NAMALWA (cell line): ENCODE measurements at regions not wholly inside any gene's neighbourhood (a gene's known extent, or its start where the extent isn't known, plus 50 kb on each side); places are given as distances from the start of the nearest gene placed in this dataset.

Experiments
- DNase-seq: peaks from one replicate; pipeline ENCODE4 v3.0.0-alpha.2; 2015; ENCODE audit warnings: low spot score

DNA sequence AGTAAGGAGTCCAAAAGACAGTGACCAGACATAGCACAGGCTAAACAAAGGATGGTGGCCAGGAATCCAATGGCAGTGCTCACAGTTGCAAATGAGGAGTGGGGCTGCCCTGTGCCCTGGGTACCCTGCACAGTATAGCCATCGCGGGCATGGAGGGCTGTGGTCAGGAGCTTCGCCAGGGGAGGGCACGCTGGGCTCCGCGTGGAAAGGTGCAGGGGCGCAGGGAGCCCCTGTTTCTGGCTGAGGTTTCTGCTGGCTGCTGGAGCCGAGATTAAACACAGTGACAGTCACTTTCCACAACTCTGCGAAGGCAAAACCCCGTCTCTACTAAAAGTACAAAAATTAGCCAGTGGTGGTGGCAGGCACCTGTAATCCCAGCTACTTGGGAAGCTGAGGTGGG, 194.7 kb downstream of the GALR1 start:
- DNase-seq: no peak

DNA sequence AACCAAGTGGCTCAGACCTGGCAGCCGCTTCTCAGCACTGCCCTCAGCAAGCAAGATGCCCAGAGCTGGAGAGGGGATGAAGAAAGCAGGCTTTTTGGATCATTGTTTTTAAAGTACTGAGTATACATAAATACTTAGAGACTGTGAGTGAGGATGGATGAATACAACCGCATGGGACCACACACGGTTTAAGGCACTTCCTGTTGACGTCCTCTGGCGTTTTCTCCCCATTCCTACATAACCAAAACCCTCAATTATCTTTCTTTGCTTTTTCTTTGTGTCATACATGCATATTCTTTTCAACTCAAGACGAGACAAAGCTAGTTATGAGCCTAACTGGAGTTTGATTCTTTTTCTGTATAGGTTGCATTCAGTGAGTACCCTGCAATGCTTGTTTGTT, 198.4 kb downstream of the GALR1 start:
- DNase-seq: no peak

DNA sequence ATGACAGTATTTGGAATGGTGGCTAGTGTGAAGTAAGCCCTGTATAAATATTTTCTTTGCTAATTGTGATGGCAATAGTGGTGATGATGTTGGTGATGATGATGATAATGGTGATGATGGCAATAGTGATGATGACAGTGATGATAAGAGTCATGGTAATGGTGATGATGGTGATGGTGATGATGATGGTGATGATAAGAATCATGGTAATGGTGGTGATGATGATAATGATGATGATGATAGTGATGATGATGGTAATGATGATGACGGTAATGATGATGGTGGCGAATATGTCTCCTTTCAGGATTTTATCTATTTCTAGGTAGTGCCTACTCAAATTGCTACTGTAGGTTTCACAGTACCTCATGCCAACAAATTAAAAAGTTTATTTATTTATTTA, 205.4 kb downstream of the GALR1 start:
- no peak for DNase-seq

DNA sequence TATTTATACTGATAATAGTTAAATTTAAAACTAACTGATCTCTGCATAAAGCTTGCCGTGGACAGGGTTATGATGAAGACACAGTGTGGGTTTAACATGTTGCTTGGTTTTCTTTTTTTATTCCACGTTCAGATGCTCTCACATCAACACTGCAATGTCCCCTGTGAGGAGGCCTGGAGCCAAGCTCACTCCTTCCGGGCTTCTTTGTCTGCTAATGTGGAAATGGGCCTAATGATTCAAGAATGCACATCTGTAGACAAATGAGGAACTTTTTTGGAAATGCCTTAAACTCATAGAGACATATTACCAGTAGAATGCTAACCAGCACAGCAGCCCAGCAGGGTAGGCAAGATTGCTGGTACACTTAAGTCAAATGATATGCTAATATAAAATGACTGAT, 208.0 kb downstream of the GALR1 start:
- DNase-seq: no peak

DNA sequence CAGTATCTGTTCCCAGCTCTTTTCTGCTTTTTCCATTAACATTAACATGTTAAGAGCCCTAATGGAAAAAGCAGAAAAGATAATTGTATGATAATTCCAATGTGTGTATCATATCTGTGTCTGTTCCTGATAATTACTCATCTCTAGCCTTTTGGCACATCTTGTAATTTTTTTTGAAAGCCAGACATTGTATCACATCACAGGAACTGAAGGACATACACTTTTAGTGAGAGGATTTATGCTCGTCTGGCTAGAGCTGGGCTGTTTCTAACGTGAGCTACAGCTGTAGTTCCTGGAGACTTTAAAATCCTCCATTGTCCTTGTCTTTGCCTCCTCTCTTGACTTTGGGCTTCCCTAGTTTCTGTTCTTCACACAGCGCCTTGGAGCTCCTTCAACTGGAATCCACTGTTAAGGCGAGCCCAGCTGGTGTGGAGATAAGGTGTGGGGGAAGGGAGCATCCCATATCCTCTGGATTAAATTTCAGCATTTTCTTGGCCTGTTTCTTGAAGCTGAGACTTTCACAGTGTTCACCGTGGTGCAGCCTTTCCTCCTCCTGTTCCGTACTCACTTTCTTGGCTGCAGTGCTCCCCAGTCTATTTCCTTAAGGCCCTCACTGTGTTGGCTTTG, 211.5 kb downstream of the GALR1 start:
- no peak for DNase-seq

DNA sequence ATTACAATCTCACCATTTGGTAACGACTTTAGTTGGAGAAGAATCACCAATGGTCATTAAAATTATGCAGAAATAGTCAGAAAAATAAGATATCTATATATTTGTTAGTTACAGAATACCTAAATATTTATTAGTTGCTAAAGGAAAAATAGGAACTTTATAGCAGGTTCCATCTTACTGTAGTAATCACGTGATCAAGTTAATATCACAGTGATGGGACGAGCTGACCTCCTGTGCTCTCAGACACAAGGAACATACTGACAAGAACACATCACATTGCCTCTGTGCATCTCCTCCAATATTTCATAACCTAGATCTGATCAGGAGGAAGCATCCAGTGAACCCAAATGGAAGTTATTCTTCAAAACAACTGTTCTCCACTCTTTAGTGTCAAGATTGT, 215.3 kb downstream of the GALR1 start:
- DNase-seq: no peak

DNA sequence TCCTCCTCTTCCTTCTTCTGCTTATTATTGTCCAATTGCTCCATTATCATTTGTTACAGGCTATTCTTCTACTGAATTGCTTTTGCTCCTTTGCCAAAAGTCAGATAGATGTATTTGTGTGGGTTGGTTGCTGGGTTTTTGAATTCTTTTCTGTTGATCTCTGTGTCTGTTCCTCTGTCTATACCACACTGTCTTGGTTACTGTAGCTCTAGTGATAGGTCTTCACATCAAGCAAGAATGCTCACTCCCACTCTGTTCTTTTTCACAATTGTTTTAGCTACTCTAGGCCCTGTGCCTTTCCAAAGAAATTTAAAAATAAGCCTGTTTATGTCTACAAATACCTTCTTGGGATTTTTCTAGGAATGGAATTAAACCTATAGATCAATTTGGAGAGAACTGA, 217.2 kb downstream of the GALR1 start:
- no peak for DNase-seq

DNA sequence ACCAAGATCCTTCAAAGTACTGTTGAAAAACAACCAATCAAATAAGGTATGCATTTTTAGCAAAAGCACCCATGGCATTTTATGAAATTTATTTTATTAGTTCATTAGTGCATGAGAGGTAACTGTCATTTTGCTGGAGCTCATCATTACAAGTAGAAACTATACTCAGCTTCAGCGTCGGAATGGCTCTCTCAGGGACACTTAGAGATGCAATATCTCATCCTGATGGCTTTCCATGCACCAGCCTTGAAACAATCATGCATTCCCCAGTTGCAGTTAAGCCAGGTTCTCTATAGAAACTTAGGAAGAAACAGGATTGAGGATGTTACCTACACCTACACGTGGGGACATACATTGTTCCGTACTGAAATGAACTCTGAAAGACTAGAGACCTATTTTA, 219.5 kb downstream of the GALR1 start:
- DNase-seq: no peak

DNA sequence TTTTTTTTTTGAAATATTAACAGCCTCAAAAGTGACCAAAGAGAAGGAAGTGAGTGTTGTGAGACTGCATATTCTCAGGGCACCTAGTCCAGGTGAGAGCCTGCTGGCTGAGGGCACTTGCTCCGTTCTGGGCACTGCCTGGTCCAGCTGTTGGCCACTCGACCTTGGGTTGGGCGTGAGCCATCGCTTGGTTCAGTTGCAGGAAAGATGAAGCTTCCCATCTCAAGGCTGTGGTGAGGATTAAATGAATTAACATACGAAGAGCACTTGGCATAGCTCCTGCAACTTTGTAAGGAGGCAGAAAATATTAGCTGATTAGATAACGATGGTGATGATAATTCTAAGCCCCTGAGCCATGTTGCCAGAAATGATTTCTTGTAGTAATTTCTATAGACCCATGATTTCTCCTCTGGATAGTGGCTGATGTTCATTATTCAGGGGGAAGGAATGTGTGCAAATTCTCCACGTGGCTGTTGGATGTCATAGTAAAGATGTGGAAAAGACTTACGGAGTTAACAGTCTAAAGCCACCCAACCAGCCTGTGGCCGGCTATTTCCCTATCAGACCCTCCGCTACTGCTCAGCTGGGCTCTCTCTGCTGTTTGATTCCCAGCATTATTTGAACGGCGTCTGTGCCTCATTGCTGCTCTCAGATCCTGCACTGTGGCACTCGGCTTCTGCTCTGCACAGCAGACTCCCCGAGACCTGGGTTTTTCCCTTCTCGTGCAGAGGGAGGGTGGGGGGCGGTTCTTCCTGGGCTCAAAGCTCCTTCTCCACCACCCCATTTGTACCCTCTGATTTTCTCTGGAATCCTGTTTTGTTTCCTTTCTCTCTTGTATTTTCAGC, 221.1 kb downstream of the GALR1 start:
- no peak for DNase-seq

DNA sequence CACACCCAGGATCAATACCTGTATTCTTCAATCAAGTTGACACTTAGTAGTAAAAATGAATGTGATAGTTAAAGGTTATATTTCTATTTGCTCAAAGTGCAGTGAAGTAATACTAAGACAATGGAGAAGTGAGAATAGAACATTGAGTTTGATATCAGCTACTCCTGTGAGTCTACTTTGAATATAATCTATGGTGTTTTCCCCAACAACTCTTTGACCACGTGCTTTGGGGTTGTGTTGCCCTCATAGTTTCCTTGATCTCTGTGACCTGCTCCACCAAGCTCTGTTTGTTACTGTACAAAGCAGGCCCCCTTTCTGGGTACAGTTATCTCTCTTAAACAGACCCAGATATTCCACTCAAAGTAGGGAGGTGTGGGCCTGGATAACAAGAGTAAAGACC, 222.9 kb downstream of the GALR1 start:
- no peak for DNase-seq

DNA sequence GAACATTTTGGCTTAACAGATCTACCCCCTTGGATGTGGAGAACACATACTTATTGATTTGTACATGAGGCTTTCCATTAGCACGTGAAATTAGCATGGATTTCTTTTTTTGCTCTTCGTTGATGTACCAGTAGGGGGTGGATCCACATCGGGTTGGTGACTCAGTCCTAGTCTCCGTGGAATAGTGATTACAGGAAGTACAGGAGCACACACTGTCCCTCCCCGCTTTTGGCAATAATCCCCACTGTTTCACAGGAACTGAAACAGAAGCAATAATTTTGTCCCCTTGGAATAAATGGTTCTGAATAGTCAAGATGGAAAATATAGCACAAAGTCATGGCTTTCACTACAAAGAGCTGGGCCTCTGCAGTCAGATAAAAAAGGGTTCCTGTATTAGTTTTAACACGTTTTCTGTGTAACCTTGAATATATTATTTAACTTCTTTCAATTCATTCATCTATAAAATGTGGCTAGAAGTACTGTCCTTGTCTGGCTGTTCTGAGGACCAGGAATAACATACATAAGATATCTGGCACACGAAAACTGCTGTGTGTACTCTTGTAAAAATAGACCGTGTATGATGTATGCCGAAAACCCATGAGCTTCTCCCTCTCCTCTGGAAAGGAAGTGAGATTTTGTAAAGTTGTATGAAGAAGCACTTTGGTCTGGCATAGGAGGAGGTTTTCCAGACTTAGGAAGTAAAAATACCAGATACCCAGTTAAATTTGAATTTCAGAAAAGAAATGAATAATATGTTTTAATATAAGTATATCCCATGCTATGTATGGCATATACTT, 229.2 kb downstream of the GALR1 start:
- DNase-seq: no peak

DNA sequence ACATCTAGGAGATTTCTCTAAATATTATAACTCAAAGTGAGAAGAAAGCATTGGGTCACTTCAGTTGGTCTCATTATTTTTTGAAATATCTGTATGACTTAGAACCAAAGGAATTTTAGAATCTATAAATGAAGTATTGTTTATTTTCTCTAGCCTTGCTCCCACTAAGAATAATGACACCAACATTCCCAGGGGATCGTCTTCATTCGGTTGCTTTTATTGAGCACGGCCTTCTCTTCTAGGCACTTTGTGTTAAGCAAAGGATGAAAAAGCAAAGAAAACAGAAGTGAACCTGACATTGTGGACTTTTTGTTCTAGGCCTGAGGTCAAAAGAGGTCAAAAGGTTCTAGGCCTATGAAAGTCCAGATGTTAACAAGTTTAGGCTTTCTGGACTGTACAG, 231.9 kb downstream of the GALR1 start:
- DNase-seq: no peak

DNA sequence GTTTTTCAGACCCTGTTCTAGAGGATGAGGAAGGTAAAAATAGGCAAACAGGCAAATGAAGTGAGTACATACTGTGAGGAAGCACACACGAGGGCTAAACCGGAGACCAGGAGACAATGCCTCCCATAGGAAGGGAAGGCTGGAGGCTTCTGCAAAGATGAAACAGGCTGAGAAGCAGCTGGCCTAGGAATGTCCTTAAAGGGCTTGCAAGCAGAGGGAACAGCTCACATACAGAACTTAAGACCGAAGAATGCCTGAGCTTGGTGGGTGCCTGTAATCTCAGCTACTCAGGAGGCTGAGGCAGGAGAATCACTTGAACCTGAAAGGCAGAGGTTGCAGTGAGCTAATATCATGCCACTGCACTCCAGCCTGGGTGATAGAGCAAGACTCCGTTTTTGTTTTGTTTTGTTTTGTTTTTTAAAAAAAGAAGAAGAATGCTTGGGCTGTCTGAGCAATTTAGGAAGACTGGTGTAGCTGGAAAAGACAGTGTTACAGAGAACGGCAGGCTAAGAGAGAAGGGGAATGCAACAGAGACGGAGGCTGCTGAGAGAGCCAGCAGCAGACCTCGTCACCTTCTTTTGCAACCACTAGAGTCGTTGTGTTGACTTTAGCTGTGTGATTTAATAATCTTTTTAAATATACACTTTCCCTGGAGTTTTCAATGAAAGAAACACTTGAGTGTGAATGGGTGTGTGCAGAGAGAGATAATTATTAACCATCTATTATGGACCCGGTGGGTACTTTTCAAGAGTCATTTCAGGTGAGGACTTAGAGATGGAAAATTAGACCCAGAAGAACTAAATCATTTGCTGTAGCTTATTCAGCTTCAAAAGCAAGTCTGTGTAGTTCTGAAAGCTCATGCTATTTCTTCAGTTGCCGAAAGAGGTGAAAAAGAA, 232.8 kb downstream of the GALR1 start:
- no peak for DNase-seq

DNA sequence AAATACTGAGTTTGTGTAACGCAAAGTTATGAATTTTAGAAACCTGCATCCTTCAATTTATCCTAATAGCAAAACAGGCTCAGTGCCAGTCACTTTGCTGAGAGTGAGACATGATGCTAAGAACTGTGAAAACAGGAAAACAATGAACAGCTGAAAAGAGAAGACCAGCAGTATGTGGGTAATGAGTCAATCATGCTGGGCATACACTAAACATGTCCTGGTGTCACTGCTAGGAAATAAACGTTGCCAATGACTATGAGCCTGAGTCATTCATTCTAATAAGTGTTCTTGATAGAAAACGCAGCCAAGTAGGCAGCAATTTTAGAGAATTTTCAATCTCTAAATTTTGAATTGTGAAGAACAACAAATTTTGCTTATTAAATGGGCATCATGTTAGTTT, 237.3 kb downstream of the GALR1 start:
- DNase-seq: no peak

DNA sequence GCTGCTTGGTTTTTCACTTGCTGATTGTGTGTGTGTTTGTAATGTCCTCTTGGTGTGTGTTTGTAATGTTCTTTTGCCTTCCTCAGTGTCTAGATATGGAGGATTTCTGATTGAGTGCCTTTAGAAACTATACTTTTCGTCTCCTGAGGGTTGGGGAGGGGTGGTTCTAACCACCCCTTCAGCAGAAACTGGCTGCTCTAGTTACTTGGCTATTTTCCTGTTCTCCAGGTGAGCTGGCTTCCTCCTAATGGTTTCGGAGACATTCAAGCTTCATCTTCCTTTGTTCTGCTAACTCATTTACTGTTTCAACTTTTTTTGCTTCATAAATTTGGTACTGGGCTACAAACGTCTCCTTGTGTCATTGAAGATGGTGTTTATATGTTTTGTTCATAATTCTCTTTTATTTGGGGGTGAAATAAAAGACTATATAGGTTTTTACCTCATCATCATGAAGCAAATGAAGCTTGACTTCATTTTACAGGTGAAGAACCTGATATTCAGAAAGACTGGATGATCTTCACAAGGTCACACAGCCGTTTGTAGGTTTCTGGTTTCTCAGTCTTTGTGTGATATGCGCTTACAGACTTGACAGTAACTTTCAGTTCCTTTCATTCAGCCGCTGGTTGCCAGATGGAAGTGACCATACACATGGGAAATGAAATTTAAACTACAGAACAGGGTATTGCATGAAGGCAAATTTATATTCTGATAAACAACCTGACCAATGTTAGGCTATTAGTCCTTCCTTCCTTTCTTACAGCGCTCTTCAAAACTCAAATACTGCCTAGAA, 238.5 kb downstream of the GALR1 start:
- DNase-seq: no peak

DNA sequence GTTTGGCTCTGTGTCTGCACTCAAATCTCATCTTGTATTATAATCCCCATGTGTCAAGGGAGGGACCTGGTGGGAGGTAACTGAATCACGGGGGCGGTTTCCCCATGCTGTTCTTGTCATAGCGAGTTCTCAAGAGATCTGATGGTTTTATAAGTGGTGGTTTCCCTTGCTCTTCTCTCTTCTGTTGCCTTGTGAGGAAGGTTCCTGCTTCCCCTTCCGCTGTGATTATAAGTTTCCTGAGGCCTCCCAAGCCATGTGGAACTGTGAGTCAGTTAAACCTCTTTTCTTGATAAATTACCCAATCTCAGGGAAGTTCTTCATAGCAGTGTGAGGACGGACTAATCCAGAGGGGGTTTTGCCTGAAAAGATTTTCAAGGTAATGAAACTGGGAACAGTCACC, 245.4 kb downstream of the GALR1 start:
- no peak for DNase-seq

DNA sequence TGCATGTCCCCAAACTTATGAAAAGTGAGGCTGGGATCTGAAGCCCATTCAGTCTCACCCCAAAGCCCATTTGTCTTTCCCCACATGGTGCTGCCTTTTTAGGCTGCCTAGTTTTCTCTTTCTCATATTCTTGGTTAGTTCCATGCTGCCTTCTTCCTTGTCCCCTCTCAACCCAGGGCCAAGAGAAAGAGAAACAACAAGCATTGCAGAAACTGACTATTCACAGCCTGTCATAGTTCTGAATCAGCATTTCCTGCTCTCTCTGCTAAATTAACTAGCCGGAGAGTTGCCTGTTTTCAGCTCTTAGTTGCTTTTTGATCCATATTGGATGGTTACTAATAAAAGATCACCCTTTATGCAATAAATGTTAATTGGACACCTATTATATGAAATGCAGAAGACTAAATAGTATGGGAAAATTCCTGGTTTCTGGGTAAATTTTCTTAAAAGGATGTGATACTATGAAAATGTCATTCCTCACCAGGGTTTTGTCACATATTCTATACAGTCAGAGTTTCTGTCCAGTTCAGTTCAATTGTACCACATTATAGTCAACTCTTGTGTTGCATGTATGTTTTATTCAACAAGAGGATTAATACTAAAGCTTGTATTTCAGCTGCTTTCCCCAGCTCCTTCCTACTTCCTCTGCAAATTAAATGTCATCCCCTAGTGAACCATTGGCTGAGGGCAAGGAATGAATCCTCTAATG, 246.5 kb downstream of the GALR1 start:
- DNase-seq: no peak

DNA sequence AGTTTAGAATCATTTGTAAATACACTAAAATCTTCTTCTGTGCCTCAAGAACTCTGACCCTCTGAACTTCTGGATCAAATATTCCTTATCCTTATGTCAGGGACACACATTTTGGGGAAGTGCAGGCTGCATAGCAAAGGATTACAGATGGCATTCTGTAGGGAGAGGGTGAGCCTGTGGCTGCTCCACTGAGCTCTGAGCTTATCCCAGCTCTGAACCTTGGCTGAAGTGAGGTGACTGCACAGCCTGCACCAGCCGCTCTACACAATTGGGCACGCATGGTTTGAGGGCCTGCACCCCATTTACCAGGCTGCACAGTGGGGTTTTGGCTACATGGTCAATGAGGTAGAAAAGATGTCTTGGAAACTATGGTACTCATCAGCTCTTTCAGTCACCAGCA, 251.6 kb downstream of the GALR1 start:
- DNase-seq: no peak

DNA sequence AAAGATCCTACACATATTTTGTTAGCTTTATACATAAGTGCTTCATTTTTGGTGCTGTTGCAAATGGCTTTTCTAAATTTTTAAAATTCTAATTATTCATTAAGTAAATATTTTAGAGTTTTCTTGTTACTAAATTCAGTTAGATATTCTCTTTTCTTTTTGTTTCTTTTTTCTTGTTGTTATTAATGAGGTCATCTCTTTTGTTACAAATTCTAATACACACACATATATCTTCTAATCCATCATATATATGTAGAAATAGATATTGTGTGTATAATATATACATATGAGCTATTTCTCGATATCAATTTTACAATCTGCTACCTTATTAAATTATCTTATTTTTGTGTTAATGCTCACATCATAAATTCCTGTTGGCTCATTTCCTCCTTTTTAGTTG, 255.9 kb downstream of the GALR1 start:
- no peak for DNase-seq

DNA sequence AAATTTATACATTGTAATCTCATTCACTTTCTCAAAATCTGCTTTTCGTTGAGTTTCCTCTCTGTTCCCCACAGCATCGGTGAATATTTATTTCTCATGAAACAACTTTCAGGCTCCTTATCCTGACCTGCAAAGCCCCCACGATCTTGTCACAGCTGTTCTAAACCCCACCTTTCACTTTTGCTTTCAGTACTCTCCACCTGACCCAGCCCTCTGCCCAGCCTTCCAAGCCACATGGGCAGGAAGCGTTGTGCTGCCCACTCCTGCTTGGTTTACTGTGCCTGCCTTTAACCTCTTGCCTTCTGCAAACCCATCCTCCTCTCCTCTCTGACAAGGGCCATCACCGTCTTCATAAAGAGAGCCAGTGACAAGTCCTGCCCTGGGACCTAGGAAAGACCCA, 262.5 kb downstream of the GALR1 start:
- DNase-seq: no peak

DNA sequence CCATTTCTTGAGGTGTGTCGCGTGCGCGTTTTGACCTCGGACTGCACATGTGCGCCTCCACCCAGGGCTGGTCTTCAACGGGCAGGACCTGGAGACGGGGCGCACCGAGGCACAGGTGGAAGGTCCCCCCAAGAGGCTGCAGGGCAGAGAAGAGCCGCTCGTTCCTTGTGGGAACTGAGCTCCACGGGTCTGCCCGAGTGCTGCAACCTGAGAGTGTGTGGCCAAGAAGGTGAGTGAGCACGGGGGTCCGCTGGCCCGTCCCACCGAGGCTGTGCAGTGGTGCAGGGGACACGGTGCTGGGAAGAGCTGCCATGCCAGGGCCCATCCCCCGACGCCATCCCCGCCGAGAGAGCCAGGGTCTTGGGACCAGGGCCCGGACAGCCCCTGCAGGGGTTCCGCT, 268.3 kb downstream of the GALR1 start:
- no peak for DNase-seq
